Liver (tissue), 8 donors: ENCODE measurements at regions not wholly inside any gene's neighbourhood (a gene's known extent, or its start where the extent isn't known, plus 50 kb on each side); places are given as distances from the start of the nearest gene placed in this dataset.

ENCODE experiments used
- DNase-seq: peaks from one replicate; pipeline ENCODE4 v3.0.0-alpha.2; 2017; ENCODE audit warnings: low spot score
- H3K27ac ChIP-seq, 2 donors: one replicate each; pipeline ENCODE4 v1.7.0; 2013; ENCODE audit warnings: inconsistent platforms in 2 of 2, low read length in 2 of 2, control low read depth in 1 of 2, low read depth in 1 of 2, mild to moderate bottlenecking in 1 of 2
- H3K27me3 ChIP-seq, 4 donors: one replicate each; pipeline versions ENCODE4 v1.6.1 to v1.7.0; 2013; ENCODE audit warnings: low read length in 3 of 4, inconsistent platforms in 1 of 4, mild to moderate bottlenecking in 1 of 4, moderate library complexity in 1 of 4; ENCODE audit not compliant: control insufficient read depth in 4 of 4, insufficient read depth in 4 of 4
- H3K36me3 ChIP-seq, 4 donors: one replicate each; pipeline versions ENCODE4 v1.6.1 to v1.7.0; 2013; ENCODE audit warnings: low read length in 3 of 4, mild to moderate bottlenecking in 3 of 4, low read depth in 1 of 4, moderate library complexity in 1 of 4; ENCODE audit not compliant: control insufficient read depth in 4 of 4, insufficient read depth in 3 of 4
- H3K4me1 ChIP-seq, 4 donors: one replicate each; pipeline versions ENCODE4 v1.6.1 to v1.7.0; 2013; ENCODE audit warnings: low read length in 3 of 4, mild to moderate bottlenecking in 3 of 4, moderate library complexity in 1 of 4; ENCODE audit not compliant: control insufficient read depth in 4 of 4, insufficient read depth in 4 of 4
- H3K4me3 ChIP-seq, 3 donors: one replicate each; pipeline versions ENCODE4 v1.6.1 to v1.7.0; 2013; ENCODE audit warnings: low read length in 3 of 3, control low read depth in 1 of 3, low read depth in 1 of 3, mild to moderate bottlenecking in 1 of 3
- H3K9ac ChIP-seq, 2 donors: one replicate each; pipeline ENCODE4 v1.7.0; 2013; ENCODE audit warnings: low read length in 2 of 2, mild to moderate bottlenecking in 2 of 2, moderate library complexity in 2 of 2, control low read depth in 1 of 2, low read depth in 1 of 2
- H3K9me3 ChIP-seq, 4 donors: one replicate each; pipeline versions ENCODE4 v1.6.1 to v1.7.0; 2013; ENCODE audit warnings: low read length in 3 of 4; ENCODE audit not compliant: control insufficient read depth in 4 of 4
- ATF3 ChIP-seq: IDR thresholded peaks from 2 replicates; pipeline ENCODE4 v1.6.1; 2016; ENCODE audit warnings: antibody characterized with exemption
- CTCF ChIP-seq: fragments of 150-350 bp; IDR thresholded peaks from 2 replicates; pipeline ENCODE4 v1.5.1; 2017; ENCODE audit warnings: improper control_type of control experiment, low read depth, low read length; ENCODE audit not compliant: missing input control
- EGR1 ChIP-seq, 2 donors: IDR thresholded peaks; 2 replicates each; pipeline ENCODE4 v1.6.1; 2016 to 2018; ENCODE audit warnings: antibody characterized with exemption in 2 of 2, low read depth in 2 of 2
- FOXA1 ChIP-seq: IDR thresholded peaks from 2 replicates; pipeline ENCODE4 v1.6.1; 2016; ENCODE audit warnings: antibody characterized with exemption
- FOXA2 ChIP-seq: IDR thresholded peaks from 2 replicates; pipeline ENCODE4 v1.6.1; 2016; ENCODE audit warnings: antibody characterized with exemption
- GABPA ChIP-seq, 2 donors: IDR thresholded peaks in 1 of 2; conservative IDR thresholded peaks in 1 of 2; 2 replicates each; pipeline ENCODE4 v1.6.1; 2016; ENCODE audit warnings: antibody characterized with exemption in 2 of 2, mild to moderate bottlenecking in 1 of 2, moderate library complexity in 1 of 2
- HNF4A ChIP-seq, 2 donors: conservative IDR thresholded peaks; 2 replicates each; pipeline ENCODE4 v1.6.1; 2016; ENCODE audit warnings: antibody characterized with exemption in 2 of 2, mild to moderate bottlenecking in 2 of 2
- HNF4G ChIP-seq: IDR thresholded peaks from 2 replicates; pipeline ENCODE4 v1.6.1; 2016; ENCODE audit warnings: antibody characterized with exemption
- JUND ChIP-seq, 2 donors: IDR thresholded peaks; 2 replicates each; pipeline ENCODE4 v1.6.1; 2016; ENCODE audit warnings: antibody characterized with exemption in 2 of 2
- MAX ChIP-seq: IDR thresholded peaks from 2 replicates; pipeline ENCODE4 v1.6.1; 2016; ENCODE audit warnings: antibody characterized with exemption
- NR2F2 ChIP-seq: IDR thresholded peaks from 2 replicates; pipeline ENCODE4 v1.6.1; 2016; ENCODE audit warnings: antibody characterized with exemption
- RAD21 ChIP-seq, 2 donors: IDR thresholded peaks; 2 replicates each; pipeline ENCODE4 v1.6.1; 2016; ENCODE audit warnings: antibody characterized with exemption in 2 of 2, mild to moderate bottlenecking in 2 of 2
- REST ChIP-seq: IDR thresholded peaks from 2 replicates; pipeline ENCODE4 v1.6.1; 2016; ENCODE audit warnings: antibody characterized with exemption, mild to moderate bottlenecking
- RXRA ChIP-seq, 2 donors: IDR thresholded peaks; 2 replicates each; pipeline ENCODE4 v1.6.1; 2017 to 2018; ENCODE audit warnings: antibody characterized with exemption in 2 of 2, mild to moderate bottlenecking in 1 of 2
- SP1 ChIP-seq: IDR thresholded peaks from 2 replicates; pipeline ENCODE4 v1.6.1; 2018; ENCODE audit warnings: antibody characterized with exemption, mild to moderate bottlenecking
- TAF1 ChIP-seq: conservative IDR thresholded peaks from 2 replicates; pipeline ENCODE4 v1.6.1; 2016; ENCODE audit warnings: antibody characterized with exemption, mild to moderate bottlenecking
- YY1 ChIP-seq: IDR thresholded peaks from 2 replicates; pipeline ENCODE4 v1.6.1; 2016; ENCODE audit warnings: antibody characterized with exemption, mild to moderate bottlenecking
- ZBTB33 ChIP-seq: IDR thresholded peaks from 2 replicates; pipeline ENCODE4 v1.6.1; 2016; ENCODE audit warnings: antibody characterized with exemption
- WGBS: extraction: QIAGEN DNeasy Blood & Tissue Kit; methylation state at CpG from one replicate; pipeline ENCODE4 v1.1.7; 2013; 5-methylcytosine and 5-hydroxymethylcytosine counted together
- donor health status: healthy.
- donor health status: healthy.
- donor health status: healthy.
- donor health status: healthy.
- donor health status: healthy.

- no peak for TF ChIP-seq MAX
- TF ChIP-seq JUND (IDR thresholded peaks at IDR 0.05), result no peak
- TF ChIP-seq EGR1 (IDR thresholded peaks at IDR 0.05; ENCODE audit: low read depth in 2 of 2), result no peak
- TF ChIP-seq FOXA1, result no peak
- TF ChIP-seq HNF4G, result no peak
- no peak for TF ChIP-seq HNF4A (conservative IDR thresholded peaks at IDR 0.05)
- no peak for TF ChIP-seq RAD21 (IDR thresholded peaks at IDR 0.05)
- TF ChIP-seq SP1, result no peak
- TF ChIP-seq ATF3, result no peak
These were observed 226.9 kb downstream of the CEMIP2 start (continued) for GRCh38 chr9:71541436-71541835.

GRCh38 chr9:71524996-71525580 is 243.2 kb downstream of the CEMIP2 start:
- H3K36me3 ChIP-seq, result no peaks in the 10 kb centered on the region
- H3K9me3 ChIP-seq, result no peaks in the 10 kb centered on the region
- H3K4me1 ChIP-seq, result no peaks in the 10 kb centered on the region
- TF ChIP-seq FOXA1 (no peak), GABPA (IDR thresholded peaks at IDR 0.05 in 1 of 2, conservative IDR thresholded peaks at IDR 0.05 in 1 of 2) (no peak), JUND (IDR thresholded peaks at IDR 0.05) (no peak), ATF3 (no peak), RAD21 (IDR thresholded peaks at IDR 0.05) (no peak), MAX (no peak), YY1 (no peak), TAF1 (no peak), FOXA2 (no peak), SP1 (no peak), EGR1 (IDR thresholded peaks at IDR 0.05; ENCODE audit: low read depth in 2 of 2) (no peak), CTCF (no peak), ZBTB33 (no peak), RXRA (IDR thresholded peaks at IDR 0.05) (no peak), HNF4G (no peak), NR2F2 (no peak), HNF4A (conservative IDR thresholded peaks at IDR 0.05) (no peak), REST (no peak)
- no peak overlapping the region for H3K4me3 ChIP-seq
- no peak for DNase-seq
- H3K9ac ChIP-seq, result no peak overlapping the region
- no peaks in the 10 kb centered on the region for H3K27me3 ChIP-seq
- no peak overlapping the region for H3K27ac ChIP-seq
- 92% methylated on average over 16 of the region's 16 CpGs for WGBS
